Stomach (tissue), 4 donors: ENCODE measurements at regions not wholly inside any gene's neighbourhood (a gene's known extent, or its start where the extent isn't known, plus 50 kb on each side); places are given as distances from the start of the nearest gene placed in this dataset.

ENCODE experiments used
- POLR2A ChIP-seq, 4 donors: fragments of 450-650 bp; IDR thresholded peaks; one replicate each; pipeline ENCODE4 v1.6.1; 2016; ENCODE audit warnings: antibody characterized with exemption in 4 of 4, control low read depth in 2 of 4, mild to moderate bottlenecking in 1 of 4, moderate library complexity in 1 of 4
- POLR2AphosphoS5 ChIP-seq, 3 donors: sonication (generic); formaldehyde crosslinking; IDR thresholded peaks; one replicate each; pipeline ENCODE4 v1.6.1; 2016; ENCODE audit warnings: antibody characterized with exemption in 3 of 3
- TF ChIP-seq, protein P1 (sequence below), 7 experiments: fragments of 450-650 bp in 4 of 7; fragments of 200-600 bp in 3 of 7; sonication (generic) in 3 of 7; IDR thresholded peaks; one replicate each; pipeline ENCODE4 v1.5.1; 2016 to 2019; ENCODE audit warnings: antibody characterized with exemption in 7 of 7, control low read depth in 2 of 7, mild to moderate bottlenecking in 1 of 7

- TF ChIP-seq, protein P1, sequence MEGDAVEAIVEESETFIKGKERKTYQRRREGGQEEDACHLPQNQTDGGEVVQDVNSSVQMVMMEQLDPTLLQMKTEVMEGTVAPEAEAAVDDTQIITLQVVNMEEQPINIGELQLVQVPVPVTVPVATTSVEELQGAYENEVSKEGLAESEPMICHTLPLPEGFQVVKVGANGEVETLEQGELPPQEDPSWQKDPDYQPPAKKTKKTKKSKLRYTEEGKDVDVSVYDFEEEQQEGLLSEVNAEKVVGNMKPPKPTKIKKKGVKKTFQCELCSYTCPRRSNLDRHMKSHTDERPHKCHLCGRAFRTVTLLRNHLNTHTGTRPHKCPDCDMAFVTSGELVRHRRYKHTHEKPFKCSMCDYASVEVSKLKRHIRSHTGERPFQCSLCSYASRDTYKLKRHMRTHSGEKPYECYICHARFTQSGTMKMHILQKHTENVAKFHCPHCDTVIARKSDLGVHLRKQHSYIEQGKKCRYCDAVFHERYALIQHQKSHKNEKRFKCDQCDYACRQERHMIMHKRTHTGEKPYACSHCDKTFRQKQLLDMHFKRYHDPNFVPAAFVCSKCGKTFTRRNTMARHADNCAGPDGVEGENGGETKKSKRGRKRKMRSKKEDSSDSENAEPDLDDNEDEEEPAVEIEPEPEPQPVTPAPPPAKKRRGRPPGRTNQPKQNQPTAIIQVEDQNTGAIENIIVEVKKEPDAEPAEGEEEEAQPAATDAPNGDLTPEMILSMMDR (IDR thresholded peaks at IDR 0.05), result no peak
- TF ChIP-seq POLR2A (IDR thresholded peaks at IDR 0.05), result no peak
- TF ChIP-seq POLR2AphosphoS5 (IDR thresholded peaks at IDR 0.05), result no peak
Observed at GRCh38 chr4:158077835-158078234, 95.0 kb downstream of the GASK1B start.
